H1 (cell line): ENCODE measurements at regions not wholly inside any gene's neighbourhood (a gene's known extent, or its start where the extent isn't known, plus 50 kb on each side); places are given as distances from the start of the nearest gene placed in this dataset.

Experiments used
- CTCF ChIA-PET: fragments of 300-600 bp; sonication (Branson Sonifier 250); formaldehyde crosslinking; loops from one replicate; lab custom pipeline; 2021; ENCODE audit not compliant: partially characterized antibody; lab: Charles Lee
- POLR2A ChIA-PET: fragments of 300-600 bp; sonication (Branson Sonifier 250); formaldehyde crosslinking; loops from one replicate; lab custom pipeline; 2021; ENCODE audit warnings: inconsistent platforms; ENCODE audit not compliant: partially characterized antibody; lab: Charles Lee
- DNase-seq, 2 experiments: peaks; one replicate each; pipeline versions ENCODE4 v3.0.0 to v3.0.0-alpha.2; 2010 to 2022; ENCODE audit warnings: low spot score in 2 of 2, low read depth in 1 of 2, mixed read lengths in 1 of 2
- FAIRE-seq: peaks from 2 replicates; lab custom pipeline; 2011; peaks lifted over from hg19 to GRCh38; lab: Jason Lieb, UNC
- H2AFZ ChIP-seq: 2 replicates; pipeline ENCODE4 v1.8.1; 2012; ENCODE audit warnings: low read length, inconsistent platforms
- H2AK5ac ChIP-seq: 2 replicates; pipeline ENCODE4 v1.6.1; 2013; ENCODE audit warnings: low read depth, low read length
- H2BK120ac ChIP-seq: replicated peaks from 2 replicates; pipeline ENCODE3; 2013; ENCODE audit warnings: low read depth, low read length, inconsistent platforms
- H2BK12ac ChIP-seq: 2 replicates; pipeline ENCODE4 v1.6.1; 2013; ENCODE audit warnings: low read depth, low read length
- H2BK15ac ChIP-seq: 2 replicates; pipeline ENCODE4 v1.6.1; 2013; ENCODE audit warnings: low read length
- H2BK20ac ChIP-seq: 2 replicates; pipeline ENCODE4 v1.6.1; 2013; ENCODE audit warnings: low read length
- H2BK5ac ChIP-seq: 2 replicates; pipeline ENCODE4 v1.6.1; 2013; ENCODE audit warnings: low read depth, low read length
- H3K14ac ChIP-seq: 2 replicates; pipeline ENCODE4 v1.6.1; 2013; ENCODE audit warnings: inconsistent platforms; ENCODE audit not compliant: insufficient read length
- H3K18ac ChIP-seq: 2 replicates; pipeline ENCODE4 v1.6.1; 2013; ENCODE audit warnings: low read length; ENCODE audit errors: extremely low read depth
- H3K23ac ChIP-seq: 2 replicates; pipeline ENCODE4 v1.6.1; 2013; ENCODE audit warnings: inconsistent platforms; ENCODE audit not compliant: insufficient read length
- H3K23me2 ChIP-seq: 2 replicates; pipeline ENCODE4 v1.6.1; 2013; ENCODE audit warnings: low read depth, low read length
- H3K27ac ChIP-seq: 2 replicates; pipeline ENCODE4 v1.6.1; 2011; ENCODE audit warnings: low read depth, low read length, inconsistent platforms
- H3K27me3 ChIP-seq, 4 experiments: replicated peaks in 1 of 4; 1 replicate in 1 of 4; 2 replicates in 3 of 4; pipeline versions ENCODE4 v1.6.1 to v1.8.1; 2011 to 2013; ENCODE audit warnings: low read length in 3 of 4, mild to moderate bottlenecking in 3 of 4, inconsistent platforms in 2 of 4, mixed read lengths in 2 of 4, moderate library complexity in 1 of 4; ENCODE audit not compliant: control insufficient read depth in 3 of 4, insufficient read depth in 3 of 4; ENCODE audit errors: extremely low read depth in 1 of 4
- H3K36me3 ChIP-seq, 4 experiments: 2 replicates each; pipeline versions ENCODE4 v1.6.1 to v1.8.1; 2011 to 2013; ENCODE audit warnings: mild to moderate bottlenecking in 4 of 4, low read length in 3 of 4, moderate library complexity in 2 of 4, control low read depth in 1 of 4, inconsistent platforms in 1 of 4; ENCODE audit not compliant: insufficient read depth in 4 of 4, control insufficient read depth in 2 of 4
- H3K4ac ChIP-seq: replicated peaks from 2 replicates; pipeline ENCODE3; 2013; ENCODE audit warnings: low read length, low read depth, mixed read lengths, inconsistent platforms; ENCODE audit not compliant: insufficient read length
- H3K4me1 ChIP-seq, 4 experiments: replicated peaks in 1 of 4; 1 replicate in 1 of 4; 2 replicates in 3 of 4; pipeline versions ENCODE4 v1.6.1 to v1.8.1; 2011 to 2013; ENCODE audit warnings: low read length in 3 of 4, inconsistent platforms in 2 of 4, mixed read lengths in 1 of 4; ENCODE audit not compliant: insufficient read depth in 4 of 4, control insufficient read depth in 3 of 4
- H3K4me2 ChIP-seq, 2 experiments: 2 replicates each; pipeline versions ENCODE4 v1.6.1 to v1.8.1; 2011 to 2013; ENCODE audit warnings: low read depth in 2 of 2, low read length in 2 of 2, control low read depth in 1 of 2, inconsistent platforms in 1 of 2, mild to moderate bottlenecking in 1 of 2; ENCODE audit not compliant: insufficient read depth in 1 of 2
- H3K4me3 ChIP-seq, 4 experiments: fragments of 200-600, 300-600 bp in 1 of 4; sonication (generic), shearing (Covaris generic), sonication (Bioruptor Twin) in 1 of 4; 2 replicates each; pipeline versions ENCODE4 v1.5.1 to v1.8.1; 2011 to 2016; ENCODE audit warnings: low read length in 4 of 4, low read depth in 3 of 4, control low read depth in 2 of 4, inconsistent platforms in 2 of 4, mild to moderate bottlenecking in 2 of 4, mixed read lengths in 1 of 4, moderate library complexity in 1 of 4; ENCODE audit not compliant: insufficient read depth in 2 of 4; ENCODE audit errors: extremely low read depth in 1 of 4
- H3K56ac ChIP-seq: replicated peaks from 2 replicates; pipeline ENCODE3; 2013; ENCODE audit warnings: low read depth, mild to moderate bottlenecking, mixed read lengths, low read length, inconsistent platforms; ENCODE audit not compliant: insufficient read length
- H3K79me1 ChIP-seq: 2 replicates; pipeline ENCODE4 v1.6.1; 2013; ENCODE audit warnings: low read depth, low read length, control low read depth
- H3K79me2 ChIP-seq, 2 experiments: 2 replicates each; pipeline versions ENCODE4 v1.6.1 to v1.8.1; 2012 to 2013; ENCODE audit warnings: low read length in 2 of 2, mild to moderate bottlenecking in 2 of 2, inconsistent platforms in 1 of 2; ENCODE audit not compliant: insufficient read depth in 2 of 2, control insufficient read depth in 1 of 2
- H3K9ac ChIP-seq, 4 experiments: replicated peaks in 1 of 4; 1 replicate in 1 of 4; 2 replicates in 3 of 4; pipeline versions ENCODE4 v1.6.1 to v1.8.1; 2011 to 2013; ENCODE audit warnings: low read depth in 3 of 4, low read length in 3 of 4, control low read depth in 2 of 4, mild to moderate bottlenecking in 2 of 4, moderate library complexity in 2 of 4, inconsistent platforms in 1 of 4; ENCODE audit errors: extremely low read depth in 1 of 4
- H3K9me3 ChIP-seq, 2 experiments: 2 replicates each; pipeline versions ENCODE4 v1.6.1 to v1.8.1; 2012 to 2013; ENCODE audit warnings: mild to moderate bottlenecking in 2 of 2, moderate library complexity in 2 of 2, control low read depth in 1 of 2, inconsistent platforms in 1 of 2, low read depth in 1 of 2, low read length in 1 of 2, mixed read lengths in 1 of 2; ENCODE audit not compliant: insufficient read depth in 2 of 2
- H4K20me1 ChIP-seq, 2 experiments: replicated peaks in 1 of 2; 2 replicates each; pipeline versions ENCODE3 to v1.8.1; 2011 to 2013; ENCODE audit warnings: inconsistent platforms in 2 of 2, low read length in 2 of 2, mild to moderate bottlenecking in 1 of 2; ENCODE audit not compliant: insufficient read depth in 2 of 2, control insufficient read depth in 1 of 2
- H4K5ac ChIP-seq: 2 replicates; pipeline ENCODE4 v1.6.1; 2013; ENCODE audit warnings: low read length, low read depth, mixed read lengths, inconsistent platforms; ENCODE audit not compliant: insufficient read length
- H4K8ac ChIP-seq: 2 replicates; pipeline ENCODE4 v1.8.0; 2013; ENCODE audit warnings: mild to moderate bottlenecking, moderate library complexity, low read length, inconsistent platforms; ENCODE audit not compliant: insufficient read depth; ENCODE audit errors: extremely low read depth
- H4K91ac ChIP-seq: replicated peaks from 2 replicates; pipeline ENCODE3; 2013; ENCODE audit warnings: low read length, mixed read lengths, inconsistent platforms; ENCODE audit not compliant: insufficient read length
- EZH2 ChIP-seq: fragments of 200-600 bp; sonication (generic); IDR thresholded peaks from 2 replicates; pipeline ENCODE4 v1.7.1; 2012; ENCODE audit warnings: low read depth, mild to moderate bottlenecking, moderate library complexity, low read length, inconsistent platforms; ENCODE audit not compliant: severe bottlenecking
- FOSL1 ChIP-seq: IDR thresholded peaks from 2 replicates; pipeline ENCODE4 v1.6.1; 2011; ENCODE audit warnings: mild to moderate bottlenecking, low read depth, low read length, moderate library complexity; ENCODE audit not compliant: insufficient read depth
- POLR2A ChIP-seq, 2 experiments: IDR thresholded peaks; 1 replicate in 1 of 2; 2 replicates in 1 of 2; pipeline ENCODE4 v1.6.1; 2011; ENCODE audit warnings: low read depth in 2 of 2, low read length in 2 of 2, mild to moderate bottlenecking in 2 of 2; ENCODE audit errors: control extremely low read depth in 1 of 2
- RFX5 ChIP-seq: IDR thresholded peaks from 2 replicates; pipeline ENCODE4 v1.6.1; 2011; ENCODE audit warnings: low read depth, low read length, improper control_type of control experiment, borderline replicate concordance
- RXRA ChIP-seq: IDR thresholded peaks from 2 replicates; pipeline ENCODE4 v1.6.1; 2011; ENCODE audit warnings: low read depth, mild to moderate bottlenecking, low read length, moderate library complexity; ENCODE audit not compliant: insufficient read depth
- SIRT6 ChIP-seq: IDR thresholded peaks from one replicate; pipeline ENCODE4 v1.7.1; 2012; ENCODE audit warnings: low read length, inconsistent platforms
- USF2 ChIP-seq: IDR thresholded peaks from 2 replicates; pipeline ENCODE4 v1.6.1; 2011; ENCODE audit warnings: low read length, improper control_type of control experiment
- ZNF274 ChIP-seq: IDR thresholded peaks from 2 replicates; pipeline ENCODE4 v1.7.0; 2012; ENCODE audit warnings: low read length, borderline replicate concordance; ENCODE audit errors: extremely low read depth
- WGBS, 2 experiments: shearing (Covaris generic) in 1 of 2; methylation state at CpG; one replicate each; pipeline versions ENCODE4 v1.1.6 to v1.1.7; 2013 to 2015; ENCODE audit warnings: low lambda C conversion rate in 2 of 2, mixed read lengths in 2 of 2, inconsistent platforms in 1 of 2, low coverage in 1 of 2, missing lambda C conversion rate in 1 of 2; ENCODE audit not compliant: insufficient replicate concordance in 2 of 2, insufficient coverage in 1 of 2, insufficient read length in 1 of 2; ENCODE audit errors: extremely low coverage in 1 of 2, missing lambda C conversion rate in 1 of 2; 5-methylcytosine and 5-hydroxymethylcytosine counted together

DNA sequence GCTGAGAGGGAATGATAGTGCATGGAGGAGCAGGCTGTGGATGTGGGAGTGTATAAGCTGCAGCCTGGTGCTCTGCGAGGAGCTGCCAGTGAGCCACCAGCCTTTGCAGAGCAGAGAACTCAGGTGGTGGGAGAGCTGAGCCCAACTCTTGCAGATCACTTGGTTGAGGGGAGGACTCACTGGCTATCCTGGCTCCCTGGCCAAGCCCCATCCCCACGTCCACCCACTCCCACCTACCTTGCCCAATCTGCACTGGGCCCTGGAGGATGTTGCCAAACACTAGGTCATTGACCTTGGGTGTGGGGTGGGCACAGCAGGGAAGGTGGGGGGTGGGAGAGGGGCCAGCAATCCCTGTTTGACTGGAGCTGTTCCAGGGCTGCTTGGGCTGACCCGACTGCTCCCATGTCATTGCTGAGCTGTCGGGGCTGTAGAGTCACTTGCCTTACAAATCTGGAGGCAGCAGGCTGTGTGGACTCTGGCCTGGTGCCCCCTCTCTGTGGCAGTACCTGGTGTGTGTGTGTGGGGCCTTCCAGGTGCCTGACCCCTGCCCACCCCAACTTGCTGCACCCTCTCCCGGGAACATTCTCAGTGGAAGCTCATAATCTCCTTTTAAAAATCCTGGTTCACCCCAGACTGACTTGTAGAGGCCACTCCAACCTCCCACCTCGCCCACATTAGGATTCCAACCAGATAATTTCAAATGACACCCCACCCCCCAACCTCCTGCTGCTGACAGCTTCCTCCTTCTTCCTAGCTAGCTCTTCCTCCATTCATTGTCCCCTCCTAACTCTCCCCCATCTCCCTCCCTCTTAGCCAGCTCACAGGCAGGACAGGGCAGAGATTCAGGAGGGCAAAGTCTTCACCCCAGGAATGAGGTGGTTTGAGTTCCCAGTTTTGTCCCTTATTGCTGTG is 162.3 kb downstream of the MRPL14 start:
- Histone ChIP-seq H4K5ac (no peak overlapping the region), H2BK20ac (peak overlapping the region; percentile 93; the same call in 1 of the 2 replicates), H3K14ac (no peak overlapping the region), H3K4me3 (no peak overlapping the region), H2AFZ (0 out of 2 replicates have a peak overlapping the region, but pooled peaks have one; percentile 56), H3K79me1 (no peaks in the 10 kb centered on the region), H3K4ac (no peak overlapping the region), H3K79me2 (no peaks in the 10 kb centered on the region), H3K4me2 (no peak overlapping the region), H2BK15ac (no peak overlapping the region; the same call in 1 of the 2 replicates), H3K23me2 (no peaks in the 10 kb centered on the region), H3K36me3 (no peaks in the 10 kb centered on the region), H3K4me1 (peaks cover 0 to 12% (median under 1%) of the 10 kb centered on the region in 4 experiments; a peak in 3 of 7 replicates), H3K9ac (no peak overlapping the region), H3K18ac (peak overlapping the region; percentile 68; the same call in 1 of the 2 replicates), H3K56ac (peak overlapping the region; percentile 1), H3K27me3 (no peaks in the 10 kb centered on the region), H4K20me1 (no peaks in the 10 kb centered on the region), H4K91ac (peak overlapping the region; percentile 96), H3K27ac (no peak overlapping the region), H2BK12ac (peak overlapping the region; percentile 68; the same call in 1 of the 2 replicates), H2BK120ac (no peak overlapping the region), H2AK5ac (no peak overlapping the region), H4K8ac (no peak overlapping the region; the same call in 1 of the 2 replicates), H3K9me3 (no peaks in the 10 kb centered on the region), H2BK5ac (peak overlapping the region; percentile 66; the same call in 1 of the 2 replicates), H3K23ac (no peak overlapping the region)
- DNase-seq = peak in 1 of 2 experiments; percentile 41
- ChIA-PET POLR2A (interaction anchor here (1.0 to 1.2 kb wide), 2 partner anchors 65 to 195 kb away, joined by 3 to 4 read pairs; partner anchors contain the start of gene VEGFA), CTCF (interaction anchor here (0.5 to 11.1 kb wide), 13 partner anchors 12 to 227 kb away, joined by 3 to 103 read pairs (median 3); no protein-coding TSS in a partner anchor)
- no peak for FAIRE-seq
- TF ChIP-seq RXRA (no peak), POLR2A (IDR thresholded peaks at IDR 0.05; ENCODE audit: control extremely low read depth in 1 of 2, low read depth in 2 of 2, low read length in 2 of 2) (no peak), RFX5 (no peak), USF2 (no peak), FOSL1 (no peak), SIRT6 (no peak), EZH2 (no peak), ZNF274 (no peak)
- whole genome bisulfite sequencing, 2 experiments = 61% methylated on average over 4 of the region's 6 CpGs; no CpG with 5 or more reads in 1 of the 2 experiments
